HCT116 (cell line): ENCODE measurements at regions not wholly inside any gene's neighbourhood (a gene's known extent, or its start where the extent isn't known, plus 50 kb on each side); places are given as distances from the start of the nearest gene placed in this dataset.

Experiments
- CTCF ChIP-seq, 3 experiments: fragments of 200-600 bp in 1 of 3; sonication (generic) in 1 of 3; IDR thresholded peaks in 2 of 3; conservative IDR thresholded peaks in 1 of 3; 2 replicates each; pipeline ENCODE4 v1.5.1; 2012 to 2017; ENCODE audit warnings: low read depth in 2 of 3, low read length in 2 of 3, antibody characterized with exemption in 1 of 3, borderline replicate concordance in 1 of 3, control low read depth in 1 of 3, mild to moderate bottlenecking in 1 of 3, mixed read lengths in 1 of 3, mixed run types in 1 of 3, moderate library complexity in 1 of 3; ENCODE audit not compliant: insufficient read depth in 1 of 3
- TF ChIP-seq, protein P1 (sequence below): IDR thresholded peaks from 2 replicates; pipeline ENCODE4 v1.6.1; 2012; ENCODE audit warnings: low read depth

DNA sequence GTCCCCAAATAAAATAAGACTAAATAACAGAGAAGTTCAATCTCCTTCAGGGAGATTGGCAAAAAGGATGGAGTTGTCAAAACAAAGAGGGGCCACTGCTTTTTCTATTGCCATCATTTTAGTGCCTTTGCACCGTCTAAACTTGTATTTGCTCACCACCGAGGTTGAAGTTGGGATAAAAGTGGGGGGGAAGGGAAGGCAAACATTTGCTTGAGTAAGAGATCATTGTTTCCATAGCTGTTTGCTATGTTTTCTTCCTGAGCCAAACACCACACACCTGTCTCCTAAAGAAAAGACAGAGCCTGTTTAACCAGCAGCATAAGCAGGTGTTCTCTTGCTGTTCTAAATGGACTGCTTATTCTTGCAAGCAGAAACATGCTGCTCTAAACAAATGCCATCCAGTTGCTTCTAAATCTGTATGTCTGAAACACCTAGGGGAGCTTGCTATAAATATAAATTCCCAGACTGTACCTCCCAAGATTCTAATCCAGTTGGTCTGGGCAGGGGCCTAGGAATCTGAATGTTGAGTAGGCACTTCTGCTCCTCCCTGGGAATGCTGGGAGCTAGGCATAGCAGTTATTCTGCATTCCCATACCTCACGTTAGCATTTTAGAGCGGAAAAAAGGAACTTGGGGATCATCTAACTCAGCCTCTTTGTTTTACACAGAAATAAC, 179.4 kb upstream of the ARL4C start:
- TF ChIP-seq, protein P1, sequence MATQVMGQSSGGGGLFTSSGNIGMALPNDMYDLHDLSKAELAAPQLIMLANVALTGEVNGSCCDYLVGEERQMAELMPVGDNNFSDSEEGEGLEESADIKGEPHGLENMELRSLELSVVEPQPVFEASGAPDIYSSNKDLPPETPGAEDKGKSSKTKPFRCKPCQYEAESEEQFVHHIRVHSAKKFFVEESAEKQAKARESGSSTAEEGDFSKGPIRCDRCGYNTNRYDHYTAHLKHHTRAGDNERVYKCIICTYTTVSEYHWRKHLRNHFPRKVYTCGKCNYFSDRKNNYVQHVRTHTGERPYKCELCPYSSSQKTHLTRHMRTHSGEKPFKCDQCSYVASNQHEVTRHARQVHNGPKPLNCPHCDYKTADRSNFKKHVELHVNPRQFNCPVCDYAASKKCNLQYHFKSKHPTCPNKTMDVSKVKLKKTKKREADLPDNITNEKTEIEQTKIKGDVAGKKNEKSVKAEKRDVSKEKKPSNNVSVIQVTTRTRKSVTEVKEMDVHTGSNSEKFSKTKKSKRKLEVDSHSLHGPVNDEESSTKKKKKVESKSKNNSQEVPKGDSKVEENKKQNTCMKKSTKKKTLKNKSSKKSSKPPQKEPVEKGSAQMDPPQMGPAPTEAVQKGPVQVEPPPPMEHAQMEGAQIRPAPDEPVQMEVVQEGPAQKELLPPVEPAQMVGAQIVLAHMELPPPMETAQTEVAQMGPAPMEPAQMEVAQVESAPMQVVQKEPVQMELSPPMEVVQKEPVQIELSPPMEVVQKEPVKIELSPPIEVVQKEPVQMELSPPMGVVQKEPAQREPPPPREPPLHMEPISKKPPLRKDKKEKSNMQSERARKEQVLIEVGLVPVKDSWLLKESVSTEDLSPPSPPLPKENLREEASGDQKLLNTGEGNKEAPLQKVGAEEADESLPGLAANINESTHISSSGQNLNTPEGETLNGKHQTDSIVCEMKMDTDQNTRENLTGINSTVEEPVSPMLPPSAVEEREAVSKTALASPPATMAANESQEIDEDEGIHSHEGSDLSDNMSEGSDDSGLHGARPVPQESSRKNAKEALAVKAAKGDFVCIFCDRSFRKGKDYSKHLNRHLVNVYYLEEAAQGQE = no peak
- TF ChIP-seq CTCF (IDR thresholded peaks at IDR 0.05 in 2 of 3, conservative IDR thresholded peaks at IDR 0.05 in 1 of 3; ENCODE audit: borderline replicate concordance in 1 of 3, insufficient read depth in 1 of 3, low read depth in 2 of 3, low read length in 2 of 3) = no peak
